ENCODE measurements at regions not wholly inside any gene's neighbourhood (a gene's known extent, or its start where the extent isn't known, plus 50 kb on each side); places are given as distances from the start of the nearest gene placed in this dataset.

- no peak for TF ChIP-seq EP300 (IDR thresholded peaks at IDR 0.05)
- no peak for TF ChIP-seq CTCF (IDR thresholded peaks at IDR 0.05)
- TF ChIP-seq POLR2A (IDR thresholded peaks at IDR 0.05): no peak
Measured at GRCh38 chr7:94216944-94217461, 177.7 kb upstream of the COL1A2 start.

All from tibial nerve (tissue), 4 donors.